RWPE1 (cell line): ENCODE measurements at regions not wholly inside any gene's neighbourhood (a gene's known extent, or its start where the extent isn't known, plus 50 kb on each side); places are given as distances from the start of the nearest gene placed in this dataset.

Experiments used
- CTCF ChIA-PET: fragments of 350-600 bp; sonication (Branson Sonifier 250); formaldehyde crosslinking; extraction: SDS; loops from one replicate; lab custom pipeline; 2021; lab: Yijun Ruan, JAX
- POLR2A ChIA-PET: fragments of 400-600 bp; formaldehyde crosslinking; extraction: SDS; loops from one replicate; lab custom pipeline; 2020; ENCODE audit warnings: antibody characterized with exemption; ENCODE audit not compliant: low non-redundant PET; lab: Yijun Ruan, JAX
- DNase-seq: peaks from one replicate; pipeline ENCODE4 v3.0.0; 2012; ENCODE audit warnings: low spot score
- H3K27ac ChIP-seq: fragments of 450-650 bp; 2 replicates; pipeline ENCODE4 v1.5.1; 2017
- CTCF ChIP-seq: fragments of 450-650 bp; conservative IDR thresholded peaks from 2 replicates; pipeline ENCODE4 v1.5.1; 2017; ENCODE audit warnings: low read depth, mild to moderate bottlenecking

GRCh38 chr12:118743896-118744700, 237.2 kb upstream of the SRRM4 start:
- no peak overlapping the region for H3K27ac ChIP-seq
- ChIA-PET CTCF (no interaction called here), POLR2A (no interaction called here)
- DNase-seq = no peak
- TF ChIP-seq CTCF = no peak

DNA sequence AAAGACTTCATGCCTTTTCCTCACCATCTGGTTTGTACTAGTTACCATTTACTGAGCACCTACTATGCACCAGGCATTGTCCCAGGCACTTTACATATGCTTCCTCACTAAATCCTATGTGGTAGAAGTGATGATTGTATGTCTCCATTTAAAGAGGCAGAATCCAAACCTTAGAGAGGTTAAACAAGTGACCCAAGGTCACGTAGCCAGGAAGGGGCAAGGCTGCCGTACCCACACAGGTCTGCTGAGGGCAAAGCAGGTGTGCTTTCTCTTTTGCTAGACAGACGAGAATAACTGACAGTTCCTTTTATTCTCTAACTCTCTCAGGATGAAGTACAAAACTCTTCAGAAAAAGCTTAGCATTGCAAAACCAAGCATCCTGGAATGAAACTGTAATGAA, 235.2 kb upstream of the SRRM4 start:
- no peak for TF ChIP-seq CTCF
- DNase-seq = no peak
- H3K27ac ChIP-seq = no peak overlapping the region
- ChIA-PET CTCF (no interaction called here), POLR2A (no interaction called here)

GRCh38 chr12:118746960-118747359, 234.4 kb upstream of the SRRM4 start:
- CTCF ChIA-PET = interaction anchor here (0.6 kb wide), 1 partner anchor 17 kb away, joined by 4 read pairs; no protein-coding TSS in a partner anchor
- POLR2A ChIA-PET = no interaction called here
- no peak for DNase-seq
- H3K27ac ChIP-seq = no peak overlapping the region
- TF ChIP-seq CTCF = no peak

DNA sequence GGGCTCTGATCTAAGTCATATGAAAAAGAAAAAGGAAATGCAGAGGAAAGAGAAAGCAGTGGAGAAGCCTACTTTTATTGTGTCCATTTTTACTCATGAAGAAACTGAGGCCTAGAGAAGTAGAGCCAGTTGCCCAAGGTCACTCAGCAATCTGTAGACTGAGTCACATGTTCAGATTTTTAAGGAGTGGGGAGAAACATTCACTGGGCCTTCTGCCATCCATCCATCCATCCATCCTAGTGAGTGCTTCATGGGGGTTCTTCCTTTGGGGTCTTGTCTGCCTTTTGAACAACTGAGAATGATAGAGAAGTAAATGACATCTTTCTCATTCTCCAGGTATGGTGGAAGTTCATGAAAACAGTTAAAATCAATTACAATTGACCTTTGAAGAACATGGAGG, 233.6 kb upstream of the SRRM4 start:
- TF ChIP-seq CTCF = no peak
- no peak overlapping the region for H3K27ac ChIP-seq
- POLR2A ChIA-PET = no interaction called here
- DNase-seq = no peak
- CTCF ChIA-PET = interaction anchor here (0.6 kb wide), 1 partner anchor 17 kb away, joined by 4 read pairs; no protein-coding TSS in a partner anchor

DNA sequence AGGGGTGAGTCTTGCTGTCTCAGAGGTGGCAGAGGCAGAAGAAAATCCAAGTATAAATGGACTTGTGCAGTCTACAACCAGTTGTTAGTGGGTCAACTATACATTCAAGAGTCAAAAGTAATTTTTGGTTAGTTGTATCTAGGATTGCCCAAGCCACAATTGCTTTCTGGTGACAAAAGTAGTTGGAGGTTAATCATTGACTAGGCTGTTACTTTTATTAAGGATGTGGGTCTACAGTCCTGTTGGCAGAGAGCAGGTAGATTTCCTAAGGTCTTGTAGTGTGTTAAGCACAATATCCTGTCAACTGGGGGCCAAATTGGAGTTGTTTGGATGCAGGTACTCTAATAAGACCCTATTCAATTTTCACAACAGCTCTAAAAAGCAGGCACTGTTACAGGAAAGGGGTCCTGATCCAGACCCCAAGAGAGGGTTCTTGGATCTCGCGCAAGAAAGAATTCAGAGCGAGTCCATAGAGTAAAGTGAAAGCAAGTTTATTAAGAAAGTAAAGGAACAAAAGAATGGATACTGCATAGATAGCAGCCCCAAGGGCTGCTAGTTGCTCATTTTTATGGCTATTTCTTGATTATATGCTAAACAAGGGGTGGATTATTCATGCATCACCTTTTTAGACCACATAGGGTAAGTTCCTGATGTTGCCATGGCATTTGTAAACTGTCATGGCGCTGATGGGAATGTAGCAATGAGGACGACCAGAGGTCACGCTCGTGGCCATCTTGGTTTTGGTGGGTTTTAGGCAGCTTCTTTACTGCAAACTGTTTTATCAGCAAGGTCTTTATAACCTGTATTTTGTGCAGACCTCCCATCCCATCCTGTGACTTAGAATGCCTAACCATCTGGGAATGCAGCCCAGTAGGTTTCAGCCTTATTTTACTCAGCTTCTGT, 232.6 kb upstream of the SRRM4 start:
- no peak for DNase-seq
- no peak overlapping the region for H3K27ac ChIP-seq
- CTCF ChIA-PET = no interaction called here
- POLR2A ChIA-PET = no interaction called here
- TF ChIP-seq CTCF = no peak

GRCh38 chr12:118749646-118750045, 231.7 kb upstream of the SRRM4 start:
- ChIA-PET POLR2A (no interaction called here), CTCF (no interaction called here)
- no peak overlapping the region for H3K27ac ChIP-seq
- no peak for TF ChIP-seq CTCF
- no peak for DNase-seq
